HG03520 (cell line): ENCODE measurements at regions not wholly inside any gene's neighbourhood (a gene's known extent, or its start where the extent isn't known, plus 50 kb on each side); places are given as distances from the start of the nearest gene placed in this dataset.

Experiments
- ATAC-seq: cut with Tn5 transposase; IDR thresholded peaks from one replicate; pipeline ENCODE4 v1.9.1; 2021; ENCODE audit warnings: mild to moderate bottlenecking, moderate library complexity; ENCODE audit not compliant: unreplicated experiment

GRCh38 chr7:131624536-131624935 is 68.1 kb upstream of the PODXL start:
- no peak for ATAC-seq

- ATAC-seq = no peak
Observed at GRCh38 chr7:131623154-131623553, 66.7 kb upstream of the PODXL start.

GRCh38 chr7:131621652-131622051 is 65.2 kb upstream of the PODXL start:
- no peak for ATAC-seq

GRCh38 chr7:131620673-131621609 is 64.5 kb upstream of the PODXL start:
- no peak for ATAC-seq

- ATAC-seq = no peak
Observed at GRCh38 chr7:131619336-131620305, 63.2 kb upstream of the PODXL start.

- ATAC-seq = no peak
Observed at GRCh38 chr7:131618391-131618790, 62.0 kb upstream of the PODXL start.

- no peak for ATAC-seq
Observed at GRCh38 chr7:131616487-131617200, 60.2 kb upstream of the PODXL start.

GRCh38 chr7:131613909-131614308 is 57.5 kb upstream of the PODXL start:
- no peak for ATAC-seq

- ATAC-seq = no peak
Observed at GRCh38 chr7:131610007-131610406, 53.6 kb upstream of the PODXL start.

GRCh38 chr7:131608116-131608500 is 51.7 kb upstream of the PODXL start:
- no peak for ATAC-seq

GRCh38 chr7:131607291-131608115 is 51.1 kb upstream of the PODXL start:
- no peak for ATAC-seq

- no peak for ATAC-seq
Observed at GRCh38 chr7:131606346-131607290, 50.2 kb upstream of the PODXL start.
